ENCODE measurements at regions not wholly inside any gene's neighbourhood (a gene's known extent, or its start where the extent isn't known, plus 50 kb on each side); places are given as distances from the start of the nearest gene placed in this dataset.

DNA sequence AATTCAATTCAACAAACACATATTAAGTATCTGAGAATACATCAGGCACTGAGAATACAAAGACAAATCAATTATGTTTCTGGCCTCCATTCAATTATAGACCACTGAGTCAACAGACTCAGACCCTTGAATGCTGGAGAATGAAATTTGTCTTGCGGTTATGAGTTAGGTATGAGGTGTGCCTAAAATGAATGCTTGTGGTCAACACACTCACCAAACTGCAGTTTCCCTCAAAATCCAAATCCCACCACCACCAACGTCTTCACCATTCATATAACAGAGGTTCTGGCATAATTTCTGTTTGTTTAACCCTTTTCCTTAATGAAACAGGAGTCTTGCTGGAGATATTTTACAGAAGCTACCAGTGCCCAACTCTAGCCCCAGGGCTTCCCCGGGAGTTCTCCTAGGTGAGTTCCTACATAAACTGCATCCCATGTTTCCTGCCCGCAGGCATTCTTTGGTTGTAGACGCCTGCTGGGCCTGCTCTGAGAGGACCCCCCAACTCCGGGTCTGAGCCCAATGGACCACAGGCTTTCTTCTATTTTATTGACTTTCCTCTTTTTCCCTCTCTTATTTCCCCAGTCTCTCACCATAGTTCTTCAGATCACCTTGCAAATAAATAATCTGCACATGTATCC lies 119.2 kb downstream of the DDX53 start:
- TF ChIP-seq, protein P1, sequence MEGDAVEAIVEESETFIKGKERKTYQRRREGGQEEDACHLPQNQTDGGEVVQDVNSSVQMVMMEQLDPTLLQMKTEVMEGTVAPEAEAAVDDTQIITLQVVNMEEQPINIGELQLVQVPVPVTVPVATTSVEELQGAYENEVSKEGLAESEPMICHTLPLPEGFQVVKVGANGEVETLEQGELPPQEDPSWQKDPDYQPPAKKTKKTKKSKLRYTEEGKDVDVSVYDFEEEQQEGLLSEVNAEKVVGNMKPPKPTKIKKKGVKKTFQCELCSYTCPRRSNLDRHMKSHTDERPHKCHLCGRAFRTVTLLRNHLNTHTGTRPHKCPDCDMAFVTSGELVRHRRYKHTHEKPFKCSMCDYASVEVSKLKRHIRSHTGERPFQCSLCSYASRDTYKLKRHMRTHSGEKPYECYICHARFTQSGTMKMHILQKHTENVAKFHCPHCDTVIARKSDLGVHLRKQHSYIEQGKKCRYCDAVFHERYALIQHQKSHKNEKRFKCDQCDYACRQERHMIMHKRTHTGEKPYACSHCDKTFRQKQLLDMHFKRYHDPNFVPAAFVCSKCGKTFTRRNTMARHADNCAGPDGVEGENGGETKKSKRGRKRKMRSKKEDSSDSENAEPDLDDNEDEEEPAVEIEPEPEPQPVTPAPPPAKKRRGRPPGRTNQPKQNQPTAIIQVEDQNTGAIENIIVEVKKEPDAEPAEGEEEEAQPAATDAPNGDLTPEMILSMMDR (tag by site-specific recombination; IDR thresholded peaks at IDR 0.05): no peak
- TF ChIP-seq RBAK (tag by site-specific recombination; IDR thresholded peaks at IDR 0.05): no peak
- no peak for TF ChIP-seq ZNF549 (tag by site-specific recombination; IDR thresholded peaks at IDR 0.05)
- TF ChIP-seq ZNF660 (tag by site-specific recombination; IDR thresholded peaks at IDR 0.05): no peak
- TF ChIP-seq ZNF596 (tag by site-specific recombination; IDR thresholded peaks at IDR 0.05): no peak
- no peak for TF ChIP-seq ZNF837 (tag by site-specific recombination; IDR thresholded peaks at IDR 0.05)
- TF ChIP-seq, protein P2, sequence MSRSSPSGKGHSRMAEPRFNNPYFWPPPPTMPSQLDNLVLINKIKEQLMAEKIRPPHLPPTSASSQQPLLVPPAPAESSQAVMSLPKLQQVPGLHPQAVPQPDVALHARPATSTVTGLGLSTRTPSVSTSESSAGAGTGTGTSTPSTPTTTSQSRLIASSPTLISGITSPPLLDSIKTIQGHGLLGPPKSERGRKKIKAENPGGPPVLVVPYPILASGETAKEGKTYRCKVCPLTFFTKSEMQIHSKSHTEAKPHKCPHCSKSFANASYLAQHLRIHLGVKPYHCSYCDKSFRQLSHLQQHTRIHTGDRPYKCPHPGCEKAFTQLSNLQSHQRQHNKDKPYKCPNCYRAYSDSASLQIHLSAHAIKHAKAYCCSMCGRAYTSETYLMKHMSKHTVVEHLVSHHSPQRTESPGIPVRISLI (tag by site-specific recombination; IDR thresholded peaks at IDR 0.05): no peak
- TF ChIP-seq ZNF391 (tag by site-specific recombination; IDR thresholded peaks at IDR 0.05; ENCODE audit: borderline replicate concordance, low read depth): no peak
- no peak for TF ChIP-seq SALL2 (tag by site-specific recombination; IDR thresholded peaks at IDR 0.05; ENCODE audit: borderline replicate concordance)
- no peak for TF ChIP-seq REST (tag by site-specific recombination; IDR thresholded peaks at IDR 0.05)
- TF ChIP-seq, protein P3, sequence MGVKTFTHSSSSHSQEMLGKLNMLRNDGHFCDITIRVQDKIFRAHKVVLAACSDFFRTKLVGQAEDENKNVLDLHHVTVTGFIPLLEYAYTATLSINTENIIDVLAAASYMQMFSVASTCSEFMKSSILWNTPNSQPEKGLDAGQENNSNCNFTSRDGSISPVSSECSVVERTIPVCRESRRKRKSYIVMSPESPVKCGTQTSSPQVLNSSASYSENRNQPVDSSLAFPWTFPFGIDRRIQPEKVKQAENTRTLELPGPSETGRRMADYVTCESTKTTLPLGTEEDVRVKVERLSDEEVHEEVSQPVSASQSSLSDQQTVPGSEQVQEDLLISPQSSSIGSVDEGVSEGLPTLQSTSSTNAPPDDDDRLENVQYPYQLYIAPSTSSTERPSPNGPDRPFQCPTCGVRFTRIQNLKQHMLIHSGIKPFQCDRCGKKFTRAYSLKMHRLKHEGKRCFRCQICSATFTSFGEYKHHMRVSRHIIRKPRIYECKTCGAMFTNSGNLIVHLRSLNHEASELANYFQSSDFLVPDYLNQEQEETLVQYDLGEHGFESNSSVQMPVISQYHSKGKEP (tag by site-specific recombination; IDR thresholded peaks at IDR 0.05): no peak
- no peak for TF ChIP-seq SETDB1 (IDR thresholded peaks at IDR 0.05; ENCODE audit: insufficient read length, low read length)
- TF ChIP-seq, protein P4, sequence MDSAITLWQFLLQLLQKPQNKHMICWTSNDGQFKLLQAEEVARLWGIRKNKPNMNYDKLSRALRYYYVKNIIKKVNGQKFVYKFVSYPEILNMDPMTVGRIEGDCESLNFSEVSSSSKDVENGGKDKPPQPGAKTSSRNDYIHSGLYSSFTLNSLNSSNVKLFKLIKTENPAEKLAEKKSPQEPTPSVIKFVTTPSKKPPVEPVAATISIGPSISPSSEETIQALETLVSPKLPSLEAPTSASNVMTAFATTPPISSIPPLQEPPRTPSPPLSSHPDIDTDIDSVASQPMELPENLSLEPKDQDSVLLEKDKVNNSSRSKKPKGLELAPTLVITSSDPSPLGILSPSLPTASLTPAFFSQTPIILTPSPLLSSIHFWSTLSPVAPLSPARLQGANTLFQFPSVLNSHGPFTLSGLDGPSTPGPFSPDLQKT (IDR thresholded peaks at IDR 0.05; ENCODE audit: borderline replicate concordance, low read depth, low read length): no peak

Data from HEK293 (cell line).